SW 1271 (cell line): ENCODE measurements at regions not wholly inside any gene's neighbourhood (a gene's known extent, or its start where the extent isn't known, plus 50 kb on each side); places are given as distances from the start of the nearest gene placed in this dataset.
"Not testable (repeated sequence)": the region's sequence is repeated elsewhere in the genome, so short reads cannot be mapped to it uniquely, and the experiment has no call there.

ENCODE experiments used
- DNase-seq, 2 experiments: peaks; one replicate each; lab custom pipeline; 2025; lab: John Stamatoyannopoulos, UW

DNA sequence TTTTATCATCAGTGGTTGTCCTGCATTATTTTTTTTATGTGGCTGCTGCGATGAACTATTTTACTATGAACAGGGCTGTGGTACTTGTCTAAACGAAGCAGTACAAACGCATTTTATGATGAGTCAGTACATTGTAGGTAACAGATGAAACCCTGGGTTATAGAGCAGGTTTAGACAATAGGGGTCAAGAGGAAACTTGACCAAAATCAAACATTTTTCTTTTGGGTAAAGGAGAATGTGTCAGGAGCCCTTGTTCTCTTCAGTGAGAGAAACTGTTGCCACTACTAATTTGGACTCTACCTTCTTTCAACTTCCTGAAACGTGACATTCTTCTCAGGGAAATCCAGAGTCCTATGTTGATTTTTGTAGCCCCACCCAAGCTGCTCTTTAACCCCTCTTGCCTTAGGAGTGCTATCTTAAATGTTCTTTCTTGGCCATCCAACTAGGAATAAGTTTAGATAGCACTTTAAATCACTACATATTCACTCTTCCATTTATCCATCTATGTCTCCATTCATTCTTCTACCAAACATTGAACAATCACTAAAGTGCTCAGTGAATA lies 415.8 kb upstream of the NR3C2 start:
- DNase-seq = no peak

DNA sequence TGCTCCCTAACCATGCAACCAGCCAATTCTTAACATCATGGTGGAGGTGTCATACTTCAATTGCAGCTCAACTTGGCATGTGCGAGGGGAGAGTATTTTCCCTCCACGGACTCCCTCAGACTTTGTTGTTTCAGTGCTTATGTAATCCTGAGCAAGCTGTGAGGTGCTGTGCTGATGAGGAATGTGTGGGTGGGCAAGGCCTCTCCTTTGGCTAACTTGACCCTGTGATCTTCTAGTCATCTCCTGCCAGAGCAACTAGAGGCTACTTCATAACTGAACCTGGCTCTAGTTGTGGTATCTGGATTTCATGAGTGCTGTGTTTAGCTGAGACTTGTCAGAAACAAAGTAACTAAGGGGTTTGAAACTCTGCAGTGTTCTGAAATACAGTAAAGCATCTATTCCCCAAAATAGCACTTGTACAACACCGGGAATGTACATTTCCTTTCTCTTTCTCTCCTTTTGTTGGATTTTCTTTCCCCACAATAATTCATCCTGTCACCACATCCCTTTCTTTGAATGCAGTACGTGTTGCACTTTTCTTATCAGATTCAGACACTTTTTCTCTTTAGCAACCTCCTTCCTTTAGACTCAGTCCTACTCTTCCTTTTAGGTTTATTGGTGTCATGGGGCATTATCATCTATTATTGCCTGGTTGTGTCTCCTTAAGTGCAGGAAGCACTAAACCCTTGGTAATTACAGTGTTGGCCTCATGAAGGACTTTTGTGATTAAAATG lies 415.2 kb upstream of the NR3C2 start:
- no peak for DNase-seq

DNA sequence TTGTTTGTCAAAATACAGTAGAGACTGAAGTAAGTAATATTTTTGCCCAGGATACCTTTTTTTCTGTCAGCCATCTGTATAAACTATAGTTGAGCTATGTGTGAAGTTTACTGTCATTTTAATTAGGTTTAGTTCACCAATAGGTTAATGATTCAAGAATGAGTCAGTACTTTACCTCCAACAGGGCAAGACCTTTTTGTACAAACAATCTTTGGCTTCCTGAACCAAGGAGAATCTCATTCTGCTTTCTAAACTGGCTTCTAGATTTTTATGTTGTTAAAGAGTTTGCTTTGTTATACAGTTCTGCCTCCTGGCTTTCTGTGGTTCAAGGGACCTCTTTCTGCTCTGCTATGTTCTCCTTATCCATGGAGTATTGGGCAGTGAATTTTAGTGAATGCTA lies 412.0 kb upstream of the NR3C2 start:
- no peak for DNase-seq

DNA sequence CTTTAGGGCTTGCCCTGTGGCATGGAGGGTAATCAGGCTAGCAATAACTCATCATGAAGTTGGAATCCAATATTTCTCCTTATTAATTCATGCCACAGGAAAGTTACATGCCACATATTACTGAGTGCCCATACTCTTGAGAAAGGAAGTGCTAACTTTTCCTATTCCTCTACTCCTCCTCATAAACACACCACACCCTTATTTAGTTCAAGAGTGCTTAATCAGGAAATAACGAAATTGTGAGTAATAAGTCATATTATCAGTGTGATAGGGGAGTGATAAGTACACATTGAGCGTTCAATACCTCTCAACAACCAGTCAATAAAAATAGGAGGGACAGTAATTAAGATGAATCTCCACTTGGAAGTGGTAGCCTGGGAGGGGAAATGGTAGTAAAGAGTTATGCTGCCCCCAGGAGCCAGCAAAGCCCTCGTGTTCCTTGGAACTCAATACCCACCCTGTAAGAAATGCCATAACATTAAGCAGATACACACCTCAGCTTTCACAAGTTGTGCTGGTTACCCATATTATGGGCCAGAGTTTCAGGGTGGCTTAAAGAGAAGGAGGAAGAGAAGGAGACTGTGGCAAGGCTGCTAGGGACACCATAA lies 410.0 kb upstream of the NR3C2 start:
- DNase-seq = no peak

DNA sequence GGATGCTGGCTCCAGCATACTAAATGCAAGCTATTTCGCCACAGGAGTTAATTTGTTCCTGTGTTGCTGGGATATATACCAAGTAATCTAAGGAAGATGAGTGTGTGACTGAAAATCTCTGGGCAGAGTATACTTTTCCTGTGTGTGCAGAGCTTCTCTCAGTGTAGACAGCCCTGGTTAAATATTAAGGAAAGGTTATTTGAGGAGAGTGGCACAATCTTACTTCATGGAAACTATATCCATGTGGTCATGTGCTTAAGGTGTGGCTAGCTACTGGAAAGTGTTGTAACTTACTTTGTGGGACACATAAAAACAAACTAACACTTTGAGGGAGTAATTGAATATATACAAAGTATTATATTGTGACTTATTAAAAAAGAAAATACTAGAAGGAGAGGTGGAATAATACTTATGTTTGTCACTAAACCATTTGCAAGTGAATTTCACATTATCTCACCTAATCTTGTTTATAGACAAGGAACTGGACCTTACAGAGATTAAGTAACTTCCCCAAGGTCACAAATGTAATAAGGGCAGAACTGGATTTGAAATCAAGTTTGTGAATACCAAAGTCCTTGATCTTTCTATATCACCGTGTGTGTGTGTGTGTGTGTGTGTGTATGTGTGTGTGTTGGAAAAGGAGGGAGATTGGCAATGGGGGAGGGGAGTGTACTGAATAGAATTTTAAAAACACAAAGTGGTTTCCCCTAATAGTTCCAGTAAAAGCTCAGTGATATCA lies 408.2 kb upstream of the NR3C2 start:
- no peak for DNase-seq

DNA sequence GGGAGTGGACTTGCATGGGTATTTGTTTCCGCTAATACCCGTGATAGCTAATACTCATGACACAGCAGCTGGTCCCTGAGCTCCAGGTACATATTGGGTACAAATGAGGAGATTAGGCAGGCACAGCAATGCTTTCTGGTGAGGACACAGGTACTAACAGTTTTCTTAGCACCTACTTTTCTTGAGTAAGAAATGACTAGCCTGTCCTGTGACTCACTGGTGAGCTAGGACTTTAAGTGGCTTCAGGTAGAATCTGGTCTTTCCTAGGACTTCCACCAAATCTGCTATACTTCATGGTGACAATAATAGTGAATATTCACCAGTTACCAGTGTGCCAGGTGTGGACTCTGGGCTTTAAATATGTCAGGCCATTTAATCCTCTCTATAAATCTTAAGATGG lies 407.4 kb upstream of the NR3C2 start:
- no peak for DNase-seq

DNA sequence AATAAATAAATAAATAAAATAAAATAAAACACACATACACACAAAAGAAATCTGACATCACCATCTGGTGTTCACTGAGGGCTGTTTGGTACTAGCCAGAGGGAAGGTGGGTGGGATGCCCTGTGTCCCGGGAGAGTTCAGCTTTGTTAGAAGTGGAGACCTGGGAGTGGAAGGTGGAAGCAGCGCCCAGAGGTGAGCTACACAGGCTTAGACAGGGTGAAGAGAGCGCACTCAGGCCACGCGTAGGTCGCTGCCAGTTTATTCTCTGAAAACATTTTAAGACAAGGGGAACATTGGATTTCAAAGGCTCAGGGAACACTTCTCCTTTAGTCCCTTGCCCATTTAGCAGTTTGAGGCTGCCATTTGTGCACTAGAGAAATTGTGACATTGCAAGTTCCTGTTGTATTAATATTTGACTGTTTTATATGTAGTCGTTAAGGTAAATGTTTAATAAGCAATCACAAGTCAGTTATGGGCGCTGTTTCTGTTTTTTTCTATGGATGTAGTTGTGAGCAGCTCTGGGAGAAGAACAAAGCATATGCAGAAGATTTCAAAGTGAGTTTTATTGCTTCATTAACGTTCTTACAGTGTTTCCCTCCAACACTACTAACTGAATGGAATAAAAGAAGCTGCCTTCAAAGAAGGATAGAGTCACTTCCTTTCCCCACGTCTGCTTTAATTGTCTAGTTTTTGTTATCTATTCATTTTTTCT lies 405.5 kb upstream of the NR3C2 start:
- DNase-seq = no peak

DNA sequence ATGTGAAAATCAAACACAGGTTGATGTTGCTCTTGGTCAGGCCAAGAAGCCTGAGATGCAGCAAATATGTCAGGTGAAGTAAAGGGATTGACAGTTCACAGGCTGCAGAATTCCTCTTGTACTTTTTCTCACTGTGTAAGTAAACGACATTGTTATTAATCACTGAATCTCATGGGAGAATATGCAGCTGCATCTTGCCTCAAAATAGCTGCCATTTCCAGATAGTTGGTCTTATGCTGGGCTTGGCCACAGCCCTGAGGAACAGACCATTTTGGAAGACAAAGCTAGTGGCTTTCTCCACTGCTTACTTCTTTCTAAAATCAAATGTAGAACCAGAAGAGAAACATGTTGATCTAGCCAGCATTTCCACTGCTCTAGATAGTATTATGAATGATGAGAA lies 403.4 kb upstream of the NR3C2 start:
- no peak for DNase-seq

DNA sequence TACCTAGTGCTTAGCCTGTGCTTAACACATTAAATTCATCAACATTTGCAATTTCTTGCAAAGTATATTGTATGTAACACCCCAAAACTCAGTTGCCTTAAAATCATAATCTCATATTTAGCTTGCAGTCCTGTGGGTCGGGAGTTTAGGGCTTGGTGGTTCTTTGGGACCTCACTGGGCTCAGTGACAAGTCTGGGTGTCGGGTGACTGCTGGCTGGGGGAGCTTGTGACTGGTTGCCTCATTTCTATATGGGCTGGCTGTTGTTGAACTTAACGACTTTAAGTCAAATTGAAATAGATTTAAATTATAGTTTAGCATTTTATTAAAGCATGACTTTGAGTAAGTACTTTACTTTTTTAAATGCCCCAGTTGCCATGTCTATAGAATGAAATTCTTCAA lies 401.4 kb upstream of the NR3C2 start:
- DNase-seq = no peak

DNA sequence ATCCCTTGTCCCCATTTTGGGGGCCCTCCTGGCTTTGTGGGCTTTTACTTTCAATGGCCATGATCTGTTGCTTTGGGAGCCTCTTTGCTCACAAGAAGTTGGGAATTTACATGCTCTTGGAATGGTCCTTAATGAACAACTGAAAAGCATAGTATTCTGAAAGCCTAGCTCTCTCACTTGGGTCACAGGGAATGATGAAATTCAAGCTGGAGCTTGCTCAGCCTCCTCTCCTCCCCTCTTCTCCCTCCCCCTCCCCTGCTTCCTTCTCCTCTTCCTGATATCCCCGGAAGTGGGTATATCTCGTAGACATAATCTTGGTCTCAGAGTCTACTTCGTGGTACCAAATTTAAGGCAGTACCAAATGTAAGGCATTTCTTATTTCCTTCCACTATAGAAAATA lies 400.6 kb upstream of the NR3C2 start:
- no peak for DNase-seq

DNA sequence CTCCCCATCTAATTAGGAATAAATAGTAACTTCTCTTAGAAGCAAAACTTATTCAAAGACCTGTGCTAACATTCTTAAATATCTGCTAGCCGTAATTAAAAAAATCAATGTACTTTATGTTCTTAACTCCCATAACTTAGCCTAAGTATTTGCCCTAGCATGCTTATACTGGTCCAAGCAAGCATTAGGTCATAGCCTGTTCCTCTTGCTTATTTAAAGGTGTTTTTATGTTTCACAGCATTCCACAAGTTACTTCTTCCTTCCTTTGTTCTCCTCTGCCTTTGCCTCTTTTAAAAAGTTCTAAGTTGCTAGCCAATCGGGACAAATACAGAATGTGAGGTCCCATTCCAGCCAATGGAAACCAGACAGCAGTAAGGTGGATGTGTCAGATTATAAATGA lies 395.4 kb upstream of the NR3C2 start:
- not testable (repeated sequence) for DNase-seq

DNA sequence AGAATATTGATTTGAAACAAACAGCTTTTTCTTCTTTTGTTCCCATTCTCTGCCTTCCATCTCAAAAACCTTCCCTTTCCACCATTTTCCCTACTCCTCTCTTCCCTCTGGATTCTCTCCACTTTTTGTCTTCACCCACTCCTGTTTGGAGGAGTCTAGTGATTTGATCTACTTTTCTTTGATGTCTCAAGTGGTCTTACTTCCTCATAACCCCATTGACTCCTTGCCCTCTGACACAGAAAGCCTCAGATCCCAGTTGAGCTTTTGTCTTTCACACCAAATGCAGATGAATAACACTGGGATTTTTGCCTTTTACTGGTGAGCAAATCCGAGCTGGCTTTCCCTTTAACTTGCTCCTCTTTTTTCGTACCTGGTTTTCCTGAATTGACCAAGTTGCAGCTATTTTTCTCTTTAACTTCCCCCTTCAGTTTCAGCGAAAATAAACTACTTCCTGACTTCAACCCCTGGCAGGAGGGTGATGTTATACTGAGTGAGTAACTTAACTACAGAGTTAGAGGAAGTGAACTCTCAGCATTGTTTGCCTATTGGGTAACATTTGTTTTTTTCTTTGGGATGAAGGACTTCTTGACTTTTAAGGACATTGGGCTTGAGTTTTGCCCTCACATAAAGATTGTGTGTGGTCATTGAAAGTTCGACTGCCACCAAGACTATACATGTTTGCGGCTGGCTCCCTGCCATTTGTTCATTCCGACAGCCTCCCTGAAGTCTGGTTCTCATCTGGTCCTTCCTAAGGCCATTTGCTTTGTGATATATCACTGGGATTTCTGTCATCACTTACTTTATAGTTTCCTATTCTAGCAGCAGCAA lies 392.8 kb upstream of the NR3C2 start:
- no peak for DNase-seq

DNA sequence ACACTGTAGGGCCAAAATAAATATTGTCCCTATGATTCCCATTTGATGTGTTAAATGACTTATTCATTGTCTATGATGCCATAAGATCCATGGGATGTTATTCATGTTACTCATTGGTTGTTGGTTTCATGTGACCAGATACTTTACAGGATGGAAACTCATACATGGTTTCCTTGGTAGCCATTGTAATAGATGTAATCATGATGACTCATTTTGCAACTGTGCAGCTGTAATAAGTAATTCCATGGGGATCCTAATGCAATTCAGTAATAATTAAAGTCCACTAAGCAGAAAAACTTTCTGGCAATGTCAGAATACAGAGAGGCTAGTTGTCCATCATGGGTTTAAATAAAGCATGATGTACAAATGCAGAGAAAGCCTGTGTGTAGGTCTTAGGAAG lies 389.7 kb upstream of the NR3C2 start:
- peak; percentile 29 to 37 for DNase-seq

DNA sequence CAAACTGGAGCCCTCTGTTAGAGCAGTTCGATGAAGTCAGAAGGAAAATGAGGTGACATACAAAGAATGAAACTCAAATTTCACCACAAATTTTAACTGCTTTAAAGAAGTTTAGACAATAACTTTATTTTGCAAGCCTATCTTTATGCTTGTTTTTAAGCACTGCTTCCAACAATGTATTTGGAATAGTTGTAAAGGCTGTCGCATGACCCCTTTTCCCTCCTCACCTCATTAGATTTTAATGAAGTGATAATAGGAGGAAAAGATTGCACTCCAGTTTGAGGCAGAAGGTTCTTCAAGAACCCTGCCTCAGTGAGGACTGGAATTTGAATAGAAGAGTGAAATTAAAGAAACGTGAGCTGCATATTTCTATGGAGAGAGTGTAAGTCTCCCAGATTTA lies 386.1 kb upstream of the NR3C2 start:
- no peak for DNase-seq

DNA sequence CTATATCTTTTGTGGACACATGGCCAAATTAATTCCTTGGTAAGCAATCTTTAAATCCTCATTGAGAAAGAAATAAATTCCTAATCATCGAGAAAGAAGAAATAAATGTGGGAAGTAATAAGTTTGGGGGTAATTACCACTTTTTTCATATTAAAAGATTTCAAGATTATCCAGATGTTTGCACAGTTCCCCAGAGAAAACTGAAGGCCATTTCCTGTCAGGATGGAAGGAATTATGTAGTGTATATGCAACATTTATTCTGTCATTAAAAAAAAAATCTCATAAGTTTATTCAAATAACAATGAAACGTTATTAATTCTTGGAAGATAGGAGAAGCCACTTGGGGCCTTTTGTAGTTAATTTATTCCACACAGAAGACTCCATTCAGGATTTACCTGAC lies 385.6 kb upstream of the NR3C2 start:
- DNase-seq = no peak

DNA sequence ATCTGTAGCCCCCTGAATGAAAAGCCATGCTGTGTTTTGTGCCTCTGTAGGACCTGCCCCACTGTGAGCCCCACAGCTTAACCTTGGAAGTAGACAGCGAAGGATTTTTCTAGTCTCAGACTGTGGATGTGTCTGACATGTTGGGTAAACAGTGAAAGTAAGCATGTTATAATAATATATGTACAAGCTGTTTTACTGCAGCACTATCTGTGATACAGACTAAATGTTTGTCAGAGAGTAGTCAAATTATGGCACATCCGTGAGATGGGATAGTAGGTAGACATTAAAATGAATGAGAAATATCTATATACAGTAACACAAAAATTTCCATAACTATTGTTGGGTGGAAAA lies 381.2 kb upstream of the NR3C2 start:
- no peak for DNase-seq

DNA sequence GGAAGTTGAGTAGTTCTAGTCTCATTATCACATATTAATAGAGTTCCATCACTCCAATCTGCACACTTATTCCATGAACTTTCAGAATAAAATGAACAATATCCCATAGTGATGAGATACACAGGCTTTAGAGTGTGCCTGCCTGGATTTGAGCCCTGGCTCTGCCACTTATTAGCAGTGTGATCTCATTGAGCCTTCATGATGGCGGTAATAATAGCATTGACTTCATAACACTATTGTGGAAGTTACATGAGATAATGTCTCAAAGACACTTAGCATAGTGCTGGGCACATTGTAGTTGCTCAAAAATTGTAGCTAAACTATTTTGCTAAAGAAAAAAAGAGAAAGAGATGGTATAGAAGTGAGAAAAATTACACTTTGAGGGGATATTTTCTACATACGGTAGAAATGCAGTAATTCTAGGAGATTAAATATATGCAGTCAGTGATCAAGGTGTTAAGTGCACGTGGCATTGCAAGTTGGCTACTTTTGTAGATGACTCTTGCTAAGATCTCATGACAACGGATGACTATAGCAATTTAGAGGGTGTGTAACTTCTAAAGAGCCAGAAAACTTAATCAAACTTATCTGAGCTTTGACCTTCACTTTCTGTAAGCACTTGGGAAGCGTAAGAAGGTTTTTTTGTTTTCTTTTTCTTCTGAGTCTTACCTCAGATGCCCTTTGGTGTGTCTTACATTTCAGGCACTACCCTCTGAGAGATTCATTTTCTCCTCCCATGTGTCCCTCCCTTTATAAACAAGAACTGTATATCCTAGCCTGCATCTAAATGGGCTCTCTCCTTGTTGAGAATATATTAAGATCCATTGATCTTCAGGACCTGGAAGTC lies 380.6 kb upstream of the NR3C2 start:
- no peak for DNase-seq

DNA sequence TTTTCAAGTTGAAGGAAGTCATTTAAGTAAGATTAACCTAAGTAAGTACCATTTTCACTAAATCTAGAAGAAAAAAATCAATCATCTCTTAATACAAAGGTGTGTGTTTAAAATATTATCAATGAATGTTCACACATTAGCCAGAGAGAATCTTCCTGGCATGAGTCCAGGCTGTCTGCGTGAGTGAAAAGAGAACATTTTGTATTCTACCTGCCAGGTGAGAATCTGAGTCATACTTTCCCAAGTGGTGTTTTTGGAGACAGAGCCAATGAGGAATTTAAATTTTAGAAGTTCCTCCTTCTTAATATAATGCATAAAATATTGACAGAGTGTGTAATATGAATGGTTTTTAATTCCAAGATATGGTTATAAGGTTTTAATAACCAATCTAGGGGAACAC lies 371.8 kb upstream of the NR3C2 start:
- no peak for DNase-seq

DNA sequence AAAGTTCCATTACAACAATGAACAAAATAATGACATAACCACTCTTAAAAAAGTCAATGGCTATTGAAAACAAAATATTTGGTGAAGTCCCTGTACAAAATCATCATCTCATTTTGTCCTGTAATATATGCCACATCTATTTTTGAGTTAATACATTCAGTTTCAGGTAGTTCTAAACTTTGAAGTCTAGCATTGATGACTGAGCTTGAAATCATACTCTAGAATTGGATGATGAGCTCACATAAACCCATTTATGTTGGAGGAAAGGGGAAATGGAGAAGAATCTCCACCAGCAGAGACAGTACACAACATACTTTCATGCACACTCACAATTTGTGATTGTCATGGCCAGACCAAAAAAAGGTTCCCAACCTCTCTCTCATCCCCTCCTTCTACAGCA lies 371.1 kb upstream of the NR3C2 start:
- no peak for DNase-seq

DNA sequence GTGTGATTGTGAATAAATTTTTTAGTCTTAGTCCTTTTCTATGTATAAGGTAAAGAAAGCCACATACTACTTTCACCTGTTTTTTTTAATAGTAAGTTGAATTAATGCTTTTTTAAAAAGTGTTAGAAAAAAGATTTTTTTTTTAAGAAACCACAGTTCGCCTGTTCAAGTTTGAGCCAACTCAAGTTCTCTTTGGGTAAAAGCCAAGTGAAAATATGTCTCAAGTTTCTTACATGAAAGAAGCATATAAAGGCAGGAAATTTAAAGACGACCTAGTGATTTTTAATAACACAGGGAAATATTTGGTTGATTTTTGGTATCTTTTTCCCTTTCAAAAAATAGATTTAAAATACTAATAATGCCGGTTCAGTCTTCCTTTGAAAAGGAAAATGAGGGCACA lies 369.9 kb upstream of the NR3C2 start:
- DNase-seq = no peak

DNA sequence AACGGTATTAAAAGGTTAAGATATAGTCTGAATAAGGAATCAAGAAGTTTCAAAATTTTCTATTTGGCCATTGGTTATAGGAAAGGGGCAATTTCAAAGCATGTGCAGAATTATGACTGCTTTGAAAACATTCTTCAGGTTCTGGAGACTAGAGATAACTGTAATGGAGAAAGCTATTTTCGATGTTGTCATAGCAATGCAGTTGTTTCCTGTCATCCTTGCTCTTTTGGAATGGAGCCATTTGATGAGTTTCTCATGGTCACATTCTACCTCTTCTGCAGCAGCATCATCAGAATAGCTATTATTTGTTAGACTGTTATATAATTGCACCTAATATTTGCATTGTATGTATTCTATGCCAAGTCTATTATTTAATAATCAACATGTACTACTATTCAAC lies 368.2 kb upstream of the NR3C2 start:
- no peak for DNase-seq
